WTC11 (cell line): ENCODE measurements at regions not wholly inside any gene's neighbourhood (a gene's known extent, or its start where the extent isn't known, plus 50 kb on each side); places are given as distances from the start of the nearest gene placed in this dataset.

ENCODE experiments used
- ATAC-seq: fragments of 200-7000 bp; cut with Tn5 transposase; 2 replicates; pipeline ENCODE4 v1.10.0; 2021; ENCODE audit warnings: mild to moderate bottlenecking, moderate library complexity
- CTCF ChIA-PET: fragments of 300-600 bp; sonication (Branson Sonifier 250); formaldehyde crosslinking; loops from one replicate; lab custom pipeline; 2021; ENCODE audit warnings: antibody characterized with exemption; lab: Charles Lee
- POLR2A ChIA-PET: fragments of 350-600 bp; sonication (Branson Sonifier 250); formaldehyde crosslinking; loops from one replicate; lab custom pipeline; 2021; ENCODE audit warnings: antibody characterized with exemption; lab: Charles Lee
- DNase-seq: peaks from one replicate; pipeline ENCODE4 v3.0.0; 2021; ENCODE audit warnings: low spot score
- H3K27ac Mint-ChIP-seq: 2 replicates; pipeline ENCODE4 v1.8.0; 2021; ENCODE audit warnings: mixed read lengths
- H3K27me3 Mint-ChIP-seq: 2 replicates; pipeline ENCODE4 v1.8.0; 2021; ENCODE audit warnings: low read depth, mild to moderate bottlenecking, moderate library complexity, mixed read lengths
- H3K36me3 Mint-ChIP-seq: 2 replicates; pipeline ENCODE4 v1.8.0; 2021; ENCODE audit warnings: mixed read lengths
- H3K4me1 Mint-ChIP-seq: 2 replicates; pipeline ENCODE4 v1.8.0; 2022; ENCODE audit warnings: mixed read lengths
- H3K4me3 Mint-ChIP-seq: 2 replicates; pipeline ENCODE4 v1.8.0; 2021; ENCODE audit warnings: mild to moderate bottlenecking, moderate library complexity, mixed read lengths
- H3K9me3 Mint-ChIP-seq: 2 replicates; pipeline ENCODE4 v1.8.0; 2021; ENCODE audit warnings: mixed read lengths
- AR ChIP-seq: fragments of 250-450 bp; sonication (Bioruptor Pico); IDR thresholded peaks from 2 replicates; pipeline ENCODE4 v1.9.0; 2021; ENCODE audit warnings: mild to moderate bottlenecking
- ATF2 ChIP-seq: sonication (generic); formaldehyde crosslinking; IDR thresholded peaks from 2 replicates; pipeline ENCODE4 v1.8.1; 2022; ENCODE audit warnings: low read depth, missing genetic modification reagents, borderline replicate concordance
- E2F1 ChIP-seq: sonication (generic); formaldehyde crosslinking; IDR thresholded peaks from 2 replicates; pipeline ENCODE4 v1.8.0; 2022; ENCODE audit warnings: mild to moderate bottlenecking, missing genetic modification reagents
- ESRRA ChIP-seq: sonication (generic); formaldehyde crosslinking; IDR thresholded peaks from 2 replicates; pipeline ENCODE4 v1.8.1; 2022; ENCODE audit warnings: mild to moderate bottlenecking, missing genetic modification reagents, borderline replicate concordance
- GTF2I ChIP-seq: fragments of 250-450 bp; sonication (Bioruptor Pico); conservative IDR thresholded peaks from 2 replicates; pipeline ENCODE4 v1.4.0; 2021; ENCODE audit warnings: mild to moderate bottlenecking
- HMGXB4 ChIP-seq: sonication (generic); formaldehyde crosslinking; IDR thresholded peaks from 2 replicates; pipeline ENCODE4 v1.8.1; 2023; ENCODE audit warnings: mild to moderate bottlenecking, moderate library complexity, missing genetic modification reagents
- JUN ChIP-seq: sonication (generic); formaldehyde crosslinking; IDR thresholded peaks from 2 replicates; pipeline ENCODE4 v1.8.0; 2023; ENCODE audit warnings: mild to moderate bottlenecking, missing genetic modification reagents
- MXD4 ChIP-seq: fragments of 250-450 bp; sonication (Bioruptor Pico); IDR thresholded peaks from 2 replicates; pipeline ENCODE4 v1.8.0; 2021; ENCODE audit warnings: mild to moderate bottlenecking, moderate library complexity, borderline replicate concordance
- TEAD4 ChIP-seq: sonication (generic); formaldehyde crosslinking; IDR thresholded peaks from 2 replicates; pipeline ENCODE4 v1.8.0; 2022; ENCODE audit warnings: mild to moderate bottlenecking, missing genetic modification reagents
- TP53 ChIP-seq: sonication (generic); formaldehyde crosslinking; IDR thresholded peaks from 2 replicates; pipeline ENCODE4 v1.8.1; 2023; ENCODE audit warnings: mild to moderate bottlenecking, missing genetic modification reagents
- ZBTB43 ChIP-seq: sonication (generic); formaldehyde crosslinking; IDR thresholded peaks from 2 replicates; pipeline ENCODE4 v1.8.1; 2023; ENCODE audit warnings: mild to moderate bottlenecking, missing genetic modification reagents
- ZNF317 ChIP-seq: sonication (generic); formaldehyde crosslinking; IDR thresholded peaks from 2 replicates; pipeline ENCODE4 v1.8.1; 2023; ENCODE audit warnings: low read depth, mild to moderate bottlenecking, moderate library complexity, missing genetic modification reagents, borderline replicate concordance
- ZNF425 ChIP-seq: fragments of 250-450 bp; sonication (Bioruptor Pico); conservative IDR thresholded peaks from 2 replicates; pipeline ENCODE4 v1.9.0; 2021; ENCODE audit warnings: mild to moderate bottlenecking
- ZNF671 ChIP-seq: fragments of 250-450 bp; sonication (Bioruptor Pico); IDR thresholded peaks from 2 replicates; pipeline ENCODE4 v1.8.0; 2021; ENCODE audit warnings: mild to moderate bottlenecking

GRCh38 chr7:25646726-25647413 lies 418.6 kb upstream of the NPVF start:
- TF ChIP-seq TP53 (CRISPR knock-in tag) (no peak), ZBTB43 (no peak), GTF2I (CRISPR knock-in tag) (no peak)
- H3K36me3 Mint-ChIP-seq = no peaks in the 10 kb centered on the region
- no peak overlapping the region for H3K4me3 Mint-ChIP-seq
- DNase-seq (no peak), ATAC-seq (no peak)
- ChIA-PET POLR2A (no interaction called here), CTCF (no interaction called here)
- H3K27me3 Mint-ChIP-seq = no peaks in the 10 kb centered on the region; the same call in 1 of the 2 replicates
- no peaks in the 10 kb centered on the region for H3K9me3 Mint-ChIP-seq
- no peak overlapping the region for H3K27ac Mint-ChIP-seq
- H3K4me1 Mint-ChIP-seq = 0 out of 2 replicates have a peak, but pooled peaks cover 4% of the 10 kb centered on the region

- no peak overlapping the region for H3K4me3 Mint-ChIP-seq
- ChIA-PET CTCF (no interaction called here), POLR2A (no interaction called here)
- DNase-seq = no peak
- no peaks in the 10 kb centered on the region for H3K36me3 Mint-ChIP-seq
- no peak overlapping the region for H3K27ac Mint-ChIP-seq
- ATAC-seq = no peak
- 0 out of 2 replicates have a peak, but pooled peaks cover 3% of the 10 kb centered on the region for H3K9me3 Mint-ChIP-seq
- no peaks in the 10 kb centered on the region; the same call in 1 of the 2 replicates for H3K27me3 Mint-ChIP-seq
- no peak for TF ChIP-seq ESRRA (CRISPR knock-in tag)
- TF ChIP-seq ATF2 = no peak
- no peak for TF ChIP-seq ZNF425 (CRISPR knock-in tag)
- TF ChIP-seq HMGXB4 (CRISPR knock-in tag) = no peak
- TF ChIP-seq MXD4 (CRISPR knock-in tag) = no peak
- no peak for TF ChIP-seq AR (CRISPR knock-in tag)
- TF ChIP-seq E2F1 (CRISPR knock-in tag) = no peak
- TF ChIP-seq TEAD4 (CRISPR knock-in tag) = no peak
- TF ChIP-seq JUN (CRISPR knock-in tag) = no peak
- no peak for TF ChIP-seq ZNF671 (CRISPR knock-in tag)
- TF ChIP-seq ZNF317 = no peak
- H3K4me1 Mint-ChIP-seq = 0 out of 2 replicates have a peak, but pooled peaks cover 4% of the 10 kb centered on the region
Measured at GRCh38 chr7:25647872-25648271, 419.6 kb upstream of the NPVF start.
